Pancreas (tissue), 10 donors: ENCODE measurements at regions not wholly inside any gene's neighbourhood (a gene's known extent, or its start where the extent isn't known, plus 50 kb on each side); places are given as distances from the start of the nearest gene placed in this dataset.

ENCODE experiments used
- ATAC-seq, 4 donors: fragments of 200-7000 bp; cut with Tn5 transposase; one replicate each; pipeline versions ENCODE4 v1.8.0 to v1.9.1; 2020; ENCODE audit warnings: mild to moderate bottlenecking in 4 of 4, moderate library complexity in 4 of 4
- DNase-seq, 6 donors: peaks; one replicate each; pipeline ENCODE4 v3.0.0-alpha.2; 2020
- FAIRE-seq: peaks from 2 replicates; lab custom pipeline; 2012; peaks lifted over from hg19 to GRCh38; lab: Jason Lieb, UNC
- H3K27ac ChIP-seq, 4 donors: fragments of 200-600 bp; sonication (generic); 1 replicate in 3 of 4; 2 replicates in 1 of 4; pipeline versions ENCODE4 v1.5.0 to v1.8.0; 2020
- H3K27me3 ChIP-seq, 4 donors: fragments of 200-600 bp; one replicate each; pipeline ENCODE4 v1.8.0; 2021
- H3K36me3 ChIP-seq, 3 donors: fragments of 200-600 bp; sonication (generic) in 1 of 3; one replicate each; pipeline versions ENCODE4 v1.5.0 to v1.8.0; 2020 to 2021
- H3K4me1 ChIP-seq, 3 donors: fragments of 200-600 bp; one replicate each; pipeline ENCODE4 v1.8.0; 2021
- H3K4me3 ChIP-seq, 4 donors: fragments of 200-600 bp; sonication (generic) in 2 of 4; one replicate each; pipeline versions ENCODE4 v1.5.0 to v1.8.0; 2020 to 2021
- H3K9me3 ChIP-seq, 4 donors: fragments of 200-600 bp; one replicate each; pipeline ENCODE4 v1.8.0; 2021
- CTCF ChIP-seq, 4 donors: fragments of 200-600 bp; sonication (generic) in 3 of 4; IDR thresholded peaks; one replicate each; pipeline versions ENCODE4 v1.5.0 to v1.8.0; 2021; ENCODE audit warnings: antibody characterized with exemption in 4 of 4
- WGBS, 2 donors: extraction: QIAGEN DNeasy Blood & Tissue Kit; methylation state at CpG; one replicate each; pipeline ENCODE4 v1.1.7; 2013; 5-methylcytosine and 5-hydroxymethylcytosine counted together
- intact Hi-C, 3 donors: fragments of 100-400 bp; cut with DNase I; formaldehyde crosslinking; loops; one replicate each; pipeline versions ENCODE4 v1.11.1 to v1.14.2; 2022
- donor health status: healthy with polysubstance abuse.
- donor health status: DM: no; HTN: no; CAD: no; lungs with moderate emphysema.
- donor health status: DM: no; HTN: no; CAD: no.
- donor health status: control.
- donor health status: control.
- donor health status: Bipolar disorder and iron deficiency.
- donor health status: DM: yes; HTN: yes; CAD: no.
- donor health status: DM: no; HTN: no; CAD: no.
- donor health status: DM: no; HTN: no; CAD: no.
- donor health status: DM: yes; HTN: yes; CAD: no.

- no peak for TF ChIP-seq CTCF (IDR thresholded peaks at IDR 0.05)
- H3K4me3 ChIP-seq: no peak overlapping the region
- FAIRE-seq: no peak
- H3K4me1 ChIP-seq: no peaks in the 10 kb centered on the region
- intact Hi-C loops: no loop called here
- no peaks in the 10 kb centered on the region for H3K9me3 ChIP-seq
- WGBS, 2 donors: 83 to 96% methylated on average over 1 of the region's 1 CpG
- no peak for DNase-seq
- H3K27me3 ChIP-seq: no peaks in the 10 kb centered on the region
- H3K36me3 ChIP-seq: no peaks in the 10 kb centered on the region
- no peak for ATAC-seq
- H3K27ac ChIP-seq: no peak overlapping the region
Measured at GRCh38 chr1:143727263-143727662, 244.5 kb downstream of the FAM72C start.

GRCh38 chr1:143721024-143721373, 250.8 kb downstream of the FAM72C start:
- Histone ChIP-seq H3K4me3 (no peak overlapping the region), H3K27me3 (no peaks in the 10 kb centered on the region), H3K36me3 (no peaks in the 10 kb centered on the region), H3K9me3 (no peaks in the 10 kb centered on the region), H3K27ac (peak overlapping the region in 1 of 4 donors; percentile 74), H3K4me1 (no peaks in the 10 kb centered on the region)
- TF ChIP-seq CTCF (IDR thresholded peaks at IDR 0.05): no peak
- DNase-seq (no peak), ATAC-seq (no peak), FAIRE-seq (no peak)
- 16 to 24% methylated on average over 7 of the region's 7 CpGs for WGBS, 2 donors
- intact Hi-C loops: no loop called here

- FAIRE-seq: no peak
Measured at GRCh38 chr1:143720087-143721023, 251.4 kb downstream of the FAM72C start.

GRCh38 chr1:143718524-143718923, 253.3 kb downstream of the FAM72C start:
- DNase-seq: no peak
- H3K9me3 ChIP-seq: no peaks in the 10 kb centered on the region
- no peak overlapping the region for H3K27ac ChIP-seq
- ATAC-seq: no peak
- H3K27me3 ChIP-seq: no peaks in the 10 kb centered on the region
- 70 to 84% methylated on average over 2 of the region's 2 CpGs for WGBS, 2 donors
- FAIRE-seq: no peak
- no peaks in the 10 kb centered on the region for H3K4me1 ChIP-seq
- TF ChIP-seq CTCF (IDR thresholded peaks at IDR 0.05): no peak
- intact Hi-C loops: no loop called here
- no peak overlapping the region for H3K4me3 ChIP-seq
- no peaks in the 10 kb centered on the region for H3K36me3 ChIP-seq

More at GRCh38 chr1:143720087-143721023, 251.4 kb downstream of the FAM72C start:
- no peak overlapping the region for H3K4me3 ChIP-seq
- no peaks in the 10 kb centered on the region for H3K27me3 ChIP-seq
- H3K36me3 ChIP-seq: no peaks in the 10 kb centered on the region
- 4 to 5% methylated on average over 24 of the region's 24 CpGs for WGBS, 2 donors
- peak overlapping the region in 2 of 4 donors; percentile 67 to 74 for H3K27ac ChIP-seq
- intact Hi-C loops: no loop called here
- DNase-seq (peak; percentile 33 to 83 (median 60)), ATAC-seq (peak; percentile 67 to 95 (median 90))
- no peaks in the 10 kb centered on the region for H3K9me3 ChIP-seq
- no peaks in the 10 kb centered on the region for H3K4me1 ChIP-seq
- no peak for TF ChIP-seq CTCF (IDR thresholded peaks at IDR 0.05)

- 56 to 61% methylated on average over 16 of the region's 16 CpGs for WGBS, 2 donors
- FAIRE-seq (no peak), DNase-seq (no peak), ATAC-seq (no peak)
- Histone ChIP-seq H3K4me3 (no peak overlapping the region), H3K27me3 (no peaks in the 10 kb centered on the region), H3K27ac (no peak overlapping the region), H3K4me1 (no peaks in the 10 kb centered on the region), H3K9me3 (no peaks in the 10 kb centered on the region), H3K36me3 (no peaks in the 10 kb centered on the region)
- intact Hi-C loops: no loop called here
- no peak for TF ChIP-seq CTCF (IDR thresholded peaks at IDR 0.05)
Measured at GRCh38 chr1:143718021-143718420, 253.8 kb downstream of the FAM72C start.
